GM12864 (cell line): ENCODE measurements at regions not wholly inside any gene's neighbourhood (a gene's known extent, or its start where the extent isn't known, plus 50 kb on each side); places are given as distances from the start of the nearest gene placed in this dataset.

Experiments
- DNase-seq: peaks from one replicate; pipeline ENCODE4 v3.0.0-alpha.2; 2011; ENCODE audit warnings: low read depth
- H3K4me3 ChIP-seq: 2 replicates; pipeline ENCODE4 v1.5.1; 2011; ENCODE audit warnings: mild to moderate bottlenecking, low read depth, low read length, control low read depth
- TF ChIP-seq, protein P1 (sequence below): IDR thresholded peaks from 2 replicates; pipeline ENCODE4 v1.5.1; 2011; ENCODE audit warnings: low read depth, mild to moderate bottlenecking, moderate library complexity, low read length, control low read depth, inconsistent platforms; ENCODE audit errors: missing control alignments

DNA sequence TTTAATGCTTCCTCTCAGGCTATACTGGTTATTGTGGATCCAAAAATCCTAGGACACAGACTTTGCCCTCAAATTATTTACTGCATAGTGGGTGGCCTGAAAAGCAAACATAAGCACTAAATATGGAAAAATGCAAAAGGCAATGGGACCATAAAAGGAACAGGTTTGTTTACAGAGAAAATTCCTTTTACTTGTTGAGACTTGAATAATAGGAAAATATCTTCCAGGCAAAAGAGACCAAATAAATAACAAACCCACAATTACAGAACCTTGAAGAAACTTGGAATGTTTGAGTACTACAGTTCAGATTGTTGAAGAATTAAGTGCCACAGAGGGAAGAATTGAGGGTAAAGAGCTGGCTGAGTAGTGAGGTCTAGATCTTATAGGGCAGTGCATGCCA is 711.0 kb downstream of the C4orf33 start:
- DNase-seq: no peak
- TF ChIP-seq, protein P1, sequence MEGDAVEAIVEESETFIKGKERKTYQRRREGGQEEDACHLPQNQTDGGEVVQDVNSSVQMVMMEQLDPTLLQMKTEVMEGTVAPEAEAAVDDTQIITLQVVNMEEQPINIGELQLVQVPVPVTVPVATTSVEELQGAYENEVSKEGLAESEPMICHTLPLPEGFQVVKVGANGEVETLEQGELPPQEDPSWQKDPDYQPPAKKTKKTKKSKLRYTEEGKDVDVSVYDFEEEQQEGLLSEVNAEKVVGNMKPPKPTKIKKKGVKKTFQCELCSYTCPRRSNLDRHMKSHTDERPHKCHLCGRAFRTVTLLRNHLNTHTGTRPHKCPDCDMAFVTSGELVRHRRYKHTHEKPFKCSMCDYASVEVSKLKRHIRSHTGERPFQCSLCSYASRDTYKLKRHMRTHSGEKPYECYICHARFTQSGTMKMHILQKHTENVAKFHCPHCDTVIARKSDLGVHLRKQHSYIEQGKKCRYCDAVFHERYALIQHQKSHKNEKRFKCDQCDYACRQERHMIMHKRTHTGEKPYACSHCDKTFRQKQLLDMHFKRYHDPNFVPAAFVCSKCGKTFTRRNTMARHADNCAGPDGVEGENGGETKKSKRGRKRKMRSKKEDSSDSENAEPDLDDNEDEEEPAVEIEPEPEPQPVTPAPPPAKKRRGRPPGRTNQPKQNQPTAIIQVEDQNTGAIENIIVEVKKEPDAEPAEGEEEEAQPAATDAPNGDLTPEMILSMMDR: no peak
- no peak overlapping the region for H3K4me3 ChIP-seq

DNA sequence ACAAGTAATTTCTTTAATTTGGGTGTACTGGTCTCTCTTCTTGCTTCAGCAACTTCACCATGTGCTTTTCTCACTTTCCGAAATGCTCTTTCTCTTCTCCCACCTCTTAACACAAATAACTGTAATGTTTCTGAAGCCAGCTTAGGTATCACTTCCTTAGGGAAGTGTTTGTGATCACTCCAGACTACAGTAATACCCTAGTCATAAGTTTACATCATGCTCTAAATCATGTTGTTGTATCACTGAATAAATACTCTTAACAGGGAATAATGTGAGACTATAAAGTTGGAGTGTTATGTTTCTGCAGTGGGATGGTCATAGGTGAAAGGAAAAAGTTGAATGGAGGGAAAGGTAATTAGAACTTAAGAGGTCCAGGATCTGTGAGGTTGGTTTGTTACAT is 712.3 kb downstream of the C4orf33 start:
- no peak for DNase-seq

GRCh38 chr4:129821073-129821472 is 725.1 kb downstream of the C4orf33 start:
- DNase-seq: no peak
- TF ChIP-seq, protein P1: no peak
- H3K4me3 ChIP-seq: no peak overlapping the region

More for the DNA sequence above, 712.3 kb downstream of the C4orf33 start:
- H3K4me3 ChIP-seq: no peak overlapping the region
- TF ChIP-seq, protein P1: no peak

DNA sequence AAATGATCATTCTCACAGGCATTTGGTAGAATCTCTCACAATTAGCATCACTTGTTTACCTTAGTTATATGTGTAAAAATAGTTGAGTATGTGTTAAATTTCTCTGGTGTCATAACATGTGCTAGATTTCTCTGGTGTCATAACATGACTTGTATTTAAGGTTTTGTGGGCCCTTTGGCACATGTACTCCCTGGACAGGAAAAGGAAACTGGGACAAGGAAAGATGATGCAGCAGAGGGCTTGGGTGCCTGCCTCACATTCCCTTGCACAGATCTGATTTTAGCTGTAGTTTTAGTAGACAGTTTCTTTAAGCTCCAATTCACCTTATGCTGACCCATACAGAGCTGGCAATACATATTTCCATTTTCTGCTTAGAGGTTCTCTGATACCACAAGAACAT is 726.0 kb downstream of the C4orf33 start:
- H3K4me3 ChIP-seq: no peak overlapping the region
- no peak for DNase-seq
- TF ChIP-seq, protein P1: no peak

DNA sequence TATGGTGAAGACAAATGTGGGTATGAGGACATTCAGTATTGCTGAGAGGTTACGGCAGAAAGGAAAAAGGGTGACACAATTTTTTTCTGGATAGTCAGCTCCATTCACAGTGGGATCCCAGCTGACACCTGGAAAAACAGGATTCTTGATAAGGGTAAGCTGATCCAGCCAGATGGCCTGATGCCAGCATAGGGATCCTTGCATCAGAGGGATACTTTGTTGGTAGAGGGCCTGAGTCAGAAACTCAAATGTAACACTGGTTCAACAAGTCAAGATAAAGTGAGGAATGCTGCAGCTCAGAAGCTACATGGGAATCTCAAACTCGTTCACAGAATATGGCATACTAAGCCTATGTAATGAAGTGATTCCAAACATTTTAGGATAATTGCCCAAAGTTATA is 726.7 kb downstream of the C4orf33 start:
- DNase-seq: no peak
- TF ChIP-seq, protein P1: no peak
- H3K4me3 ChIP-seq: no peak overlapping the region

DNA sequence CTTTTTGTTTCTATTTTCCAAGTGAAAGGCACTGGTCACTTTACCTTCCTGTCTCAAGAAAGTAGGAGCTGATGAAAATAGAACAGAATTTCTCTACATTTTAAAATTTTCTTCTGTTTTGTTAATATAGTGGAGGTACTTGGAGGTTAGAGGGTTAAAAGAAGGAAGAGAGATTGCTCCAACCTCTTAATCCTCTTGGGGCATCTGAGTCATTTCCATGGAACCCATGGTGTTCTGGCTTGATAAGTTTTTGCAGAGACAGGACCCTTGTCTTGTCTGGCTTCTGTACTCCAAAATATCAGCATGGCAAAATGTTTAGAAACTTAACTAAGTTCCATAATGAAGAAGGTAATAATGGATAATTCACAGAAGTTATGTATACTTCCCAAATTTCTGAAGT is 727.2 kb downstream of the C4orf33 start:
- TF ChIP-seq, protein P1: no peak
- DNase-seq: no peak
- no peak overlapping the region for H3K4me3 ChIP-seq

DNA sequence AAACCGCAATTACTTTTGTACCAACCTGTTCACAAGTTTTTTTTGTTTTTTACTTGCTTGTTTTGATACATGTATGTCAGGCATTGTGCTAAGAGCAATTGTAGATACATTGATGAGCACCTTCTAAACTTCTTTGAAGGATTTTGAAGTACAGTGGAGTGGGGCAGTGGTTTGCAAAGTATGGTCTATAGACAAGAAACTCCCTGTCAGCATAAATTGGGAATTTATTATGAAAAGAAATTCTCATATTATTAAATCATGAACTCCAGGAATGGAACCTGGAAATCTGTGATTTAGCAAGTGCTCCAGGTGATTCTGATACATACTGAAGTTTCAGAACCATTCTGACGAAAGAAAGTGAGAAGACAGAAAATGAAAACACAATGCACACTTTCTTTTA is 733.4 kb downstream of the C4orf33 start:
- TF ChIP-seq, protein P1: no peak
- DNase-seq: no peak

More for the DNA sequence above, 733.4 kb downstream of the C4orf33 start:
- H3K4me3 ChIP-seq: no peak overlapping the region
